ENCODE measurements at regions not wholly inside any gene's neighbourhood (a gene's known extent, or its start where the extent isn't known, plus 50 kb on each side); places are given as distances from the start of the nearest gene placed in this dataset.

- H3K4me1 Mint-ChIP-seq: no peaks in the 10 kb centered on the region
- no peak for DNase-seq
- no peaks in the 10 kb centered on the region for H3K27me3 Mint-ChIP-seq
- peaks cover 2% of the 10 kb centered on the region for H3K9me3 Mint-ChIP-seq
- no peak overlapping the region for H3K4me3 Mint-ChIP-seq
- H3K36me3 Mint-ChIP-seq: no peaks in the 10 kb centered on the region
- no peak overlapping the region for H3K27ac Mint-ChIP-seq
These were observed 777.0 kb upstream of the WWC1 start for GRCh38 chr5:167514461-167514860.

- H3K27me3 Mint-ChIP-seq: no peaks in the 10 kb centered on the region
- no peak overlapping the region for H3K4me3 Mint-ChIP-seq
- no peak for DNase-seq
- H3K27ac Mint-ChIP-seq: no peak overlapping the region
- no peaks in the 10 kb centered on the region for H3K4me1 Mint-ChIP-seq
- H3K36me3 Mint-ChIP-seq: no peaks in the 10 kb centered on the region
- H3K9me3 Mint-ChIP-seq: peaks cover 1% of the 10 kb centered on the region
These were observed 766.4 kb upstream of the WWC1 start for GRCh38 chr5:167525004-167525403.

- H3K27ac Mint-ChIP-seq: no peak overlapping the region
- H3K4me1 Mint-ChIP-seq: no peaks in the 10 kb centered on the region
- peaks cover 1% of the 10 kb centered on the region for H3K9me3 Mint-ChIP-seq
- H3K4me3 Mint-ChIP-seq: no peak overlapping the region
- H3K36me3 Mint-ChIP-seq: no peaks in the 10 kb centered on the region
- H3K27me3 Mint-ChIP-seq: no peaks in the 10 kb centered on the region
- DNase-seq: no peak
These were observed 762.8 kb upstream of the WWC1 start for GRCh38 chr5:167528651-167529050.

GRCh38 chr5:167530548-167530947 lies 760.9 kb upstream of the WWC1 start:
- Mint-ChIP-seq H3K27me3 (no peaks in the 10 kb centered on the region), H3K9me3 (no peaks in the 10 kb centered on the region), H3K4me1 (no peaks in the 10 kb centered on the region), H3K36me3 (no peaks in the 10 kb centered on the region), H3K27ac (no peak overlapping the region), H3K4me3 (no peak overlapping the region)
- no peak for DNase-seq

GRCh38 chr5:167533814-167534795 lies 757.3 kb upstream of the WWC1 start:
- Mint-ChIP-seq H3K9me3 (peaks cover 1% of the 10 kb centered on the region), H3K27me3 (no peaks in the 10 kb centered on the region), H3K27ac (no peak overlapping the region), H3K36me3 (no peaks in the 10 kb centered on the region), H3K4me1 (no peaks in the 10 kb centered on the region), H3K4me3 (no peak overlapping the region)
- DNase-seq: no peak

GRCh38 chr5:167539747-167540146 lies 751.7 kb upstream of the WWC1 start:
- H3K9me3 Mint-ChIP-seq: peaks cover 1% of the 10 kb centered on the region
- H3K36me3 Mint-ChIP-seq: no peaks in the 10 kb centered on the region
- H3K27me3 Mint-ChIP-seq: no peaks in the 10 kb centered on the region
- no peaks in the 10 kb centered on the region for H3K4me1 Mint-ChIP-seq
- DNase-seq: no peak
- no peak overlapping the region for H3K27ac Mint-ChIP-seq
- no peak overlapping the region for H3K4me3 Mint-ChIP-seq

GRCh38 chr5:167546270-167546669 lies 745.2 kb upstream of the WWC1 start:
- Mint-ChIP-seq H3K36me3 (no peaks in the 10 kb centered on the region), H3K4me1 (no peaks in the 10 kb centered on the region), H3K27ac (no peak overlapping the region), H3K9me3 (no peaks in the 10 kb centered on the region), H3K4me3 (no peak overlapping the region), H3K27me3 (no peaks in the 10 kb centered on the region)
- no peak for DNase-seq

GRCh38 chr5:167552356-167552755 lies 739.1 kb upstream of the WWC1 start:
- Mint-ChIP-seq H3K9me3 (no peaks in the 10 kb centered on the region), H3K4me3 (no peak overlapping the region), H3K27me3 (no peaks in the 10 kb centered on the region), H3K4me1 (no peaks in the 10 kb centered on the region), H3K27ac (no peak overlapping the region), H3K36me3 (no peaks in the 10 kb centered on the region)
- no peak for DNase-seq

- no peak overlapping the region for H3K27ac Mint-ChIP-seq
- H3K4me3 Mint-ChIP-seq: no peak overlapping the region
- H3K4me1 Mint-ChIP-seq: no peaks in the 10 kb centered on the region
- H3K36me3 Mint-ChIP-seq: no peaks in the 10 kb centered on the region
- no peaks in the 10 kb centered on the region for H3K27me3 Mint-ChIP-seq
- no peaks in the 10 kb centered on the region for H3K9me3 Mint-ChIP-seq
- no peak for DNase-seq
These were observed 737.9 kb upstream of the WWC1 start for GRCh38 chr5:167553511-167553910.

GRCh38 chr5:167554564-167555290 lies 736.7 kb upstream of the WWC1 start:
- H3K4me1 Mint-ChIP-seq: no peaks in the 10 kb centered on the region
- DNase-seq: no peak
- H3K36me3 Mint-ChIP-seq: no peaks in the 10 kb centered on the region
- H3K27me3 Mint-ChIP-seq: no peaks in the 10 kb centered on the region
- no peak overlapping the region for H3K4me3 Mint-ChIP-seq
- H3K27ac Mint-ChIP-seq: no peak overlapping the region
- H3K9me3 Mint-ChIP-seq: no peaks in the 10 kb centered on the region

GRCh38 chr5:167555565-167556166 lies 735.8 kb upstream of the WWC1 start:
- Mint-ChIP-seq H3K27me3 (no peaks in the 10 kb centered on the region), H3K27ac (no peak overlapping the region)

GRCh38 chr5:167557359-167557758 lies 734.1 kb upstream of the WWC1 start:
- Mint-ChIP-seq H3K27ac (no peak overlapping the region), H3K9me3 (no peaks in the 10 kb centered on the region), H3K36me3 (no peaks in the 10 kb centered on the region), H3K4me3 (no peak overlapping the region), H3K4me1 (no peaks in the 10 kb centered on the region), H3K27me3 (no peaks in the 10 kb centered on the region)
- no peak for DNase-seq

More at GRCh38 chr5:167555565-167556166, 735.8 kb upstream of the WWC1 start:
- H3K4me3 Mint-ChIP-seq: no peak overlapping the region
- no peaks in the 10 kb centered on the region for H3K36me3 Mint-ChIP-seq
- H3K9me3 Mint-ChIP-seq: no peaks in the 10 kb centered on the region
- no peaks in the 10 kb centered on the region for H3K4me1 Mint-ChIP-seq
- no peak for DNase-seq

GRCh38 chr5:167561796-167562195 lies 729.6 kb upstream of the WWC1 start:
- Mint-ChIP-seq H3K4me1 (no peaks in the 10 kb centered on the region), H3K27ac (no peak overlapping the region)

GRCh38 chr5:167564275-167564674 lies 727.2 kb upstream of the WWC1 start:
- Mint-ChIP-seq H3K4me1 (no peaks in the 10 kb centered on the region), H3K9me3 (peaks cover 3% of the 10 kb centered on the region), H3K27ac (no peak overlapping the region), H3K4me3 (no peak overlapping the region), H3K36me3 (no peaks in the 10 kb centered on the region), H3K27me3 (no peaks in the 10 kb centered on the region)
- no peak for DNase-seq

More at GRCh38 chr5:167561796-167562195, 729.6 kb upstream of the WWC1 start:
- Mint-ChIP-seq H3K9me3 (peaks cover 3% of the 10 kb centered on the region), H3K27me3 (no peaks in the 10 kb centered on the region), H3K36me3 (no peaks in the 10 kb centered on the region), H3K4me3 (no peak overlapping the region)
- DNase-seq: no peak

Measured in activated naive CD8-positive, alpha-beta T cell treated with anti-CD3 and anti-CD28 coated beads for 36 hours (primary cell).